IMR-90 (cell line): ENCODE measurements at regions not wholly inside any gene's neighbourhood (a gene's known extent, or its start where the extent isn't known, plus 50 kb on each side); places are given as distances from the start of the nearest gene placed in this dataset.

ENCODE experiments used
- ATAC-seq: fragments of 200-7000 bp; cut with Tn5 transposase; 2 replicates; pipeline ENCODE4 v1.9.1; 2020; ENCODE audit warnings: low read depth, mild to moderate bottlenecking, moderate library complexity
- BruUV-seq: library from RNA; stranded (reverse); fragments of 400-500 nt; replicated peaks from 2 replicates; lab custom pipeline; 2021; lab: Mats Ljungman, UMichigan
- CTCF ChIA-PET: fragments of 300-600 bp; formaldehyde crosslinking; extraction: SDS; loops from one replicate; lab custom pipeline; 2021; ENCODE audit warnings: antibody characterized with exemption; lab: Yijun Ruan, JAX
- POLR2A ChIA-PET: fragments of 300-600 bp; sonication (Branson Sonifier 250); formaldehyde crosslinking; loops from one replicate; lab custom pipeline; 2022; ENCODE audit warnings: antibody characterized with exemption; ENCODE audit not compliant: unreplicated experiment; lab: Charles Lee
- DNase-seq: peaks from one replicate; pipeline ENCODE4 v3.0.0; 2013
- H2AFZ ChIP-seq: replicated peaks from 2 replicates; pipeline ENCODE3; 2013; ENCODE audit warnings: low read length, mild to moderate bottlenecking; ENCODE audit not compliant: poor library complexity
- H2AK5ac ChIP-seq: 2 replicates; pipeline ENCODE4 v1.6.1; 2013; ENCODE audit warnings: low read depth, low read length, inconsistent platforms
- H2AK9ac ChIP-seq: replicated peaks from 2 replicates; pipeline ENCODE3; 2013; ENCODE audit warnings: mild to moderate bottlenecking, low read depth, low read length, moderate library complexity; ENCODE audit not compliant: poor library complexity
- H2BK120ac ChIP-seq: 2 replicates; pipeline ENCODE4 v1.6.1; 2013; ENCODE audit warnings: low read depth, low read length, inconsistent platforms
- H2BK15ac ChIP-seq: 3 replicates; pipeline ENCODE4 v1.6.1; 2013; ENCODE audit warnings: low read depth, low read length, inconsistent platforms
- H2BK20ac ChIP-seq: 2 replicates; pipeline ENCODE4 v1.6.1; 2013; ENCODE audit warnings: low read depth, mild to moderate bottlenecking, inconsistent platforms, low read length, moderate library complexity
- H2BK5ac ChIP-seq: 2 replicates; pipeline ENCODE4 v1.6.1; 2013; ENCODE audit warnings: mild to moderate bottlenecking, low read depth, low read length, inconsistent platforms; ENCODE audit not compliant: poor library complexity, severe bottlenecking
- H3K14ac ChIP-seq: replicated peaks from 2 replicates; pipeline ENCODE4 v1.6.1; 2013; ENCODE audit warnings: low read depth, low read length, inconsistent platforms
- H3K18ac ChIP-seq: 2 replicates; pipeline ENCODE4 v1.6.1; 2013; ENCODE audit warnings: low read depth, low read length, control low read depth
- H3K23ac ChIP-seq: 2 replicates; pipeline ENCODE4 v1.6.1; 2013; ENCODE audit warnings: low read depth, low read length, inconsistent platforms
- H3K27ac ChIP-seq: 2 replicates; pipeline ENCODE4 v1.5.1; 2013; ENCODE audit warnings: mild to moderate bottlenecking, control low read depth, low read length; ENCODE audit not compliant: insufficient read depth
- H3K27me3 ChIP-seq: 2 replicates; pipeline ENCODE4 v1.6.1; 2013; ENCODE audit warnings: low read length; ENCODE audit not compliant: control insufficient read depth, insufficient read depth
- H3K36me3 ChIP-seq: 2 replicates; pipeline ENCODE4 v1.6.1; 2013; ENCODE audit warnings: low read length, mixed read lengths; ENCODE audit not compliant: control insufficient read depth, insufficient read depth
- H3K4ac ChIP-seq: 2 replicates; pipeline ENCODE4 v1.6.1; 2013; ENCODE audit warnings: low read depth, low read length, inconsistent platforms
- H3K4me1 ChIP-seq: 2 replicates; pipeline ENCODE4 v1.6.1; 2013; ENCODE audit warnings: low read length, mixed read lengths; ENCODE audit not compliant: control insufficient read depth, insufficient read depth
- H3K4me2 ChIP-seq: 2 replicates; pipeline ENCODE4 v1.6.1; 2013; ENCODE audit warnings: low read depth, mild to moderate bottlenecking, control low read depth, low read length, moderate library complexity
- H3K4me3 ChIP-seq: 2 replicates; pipeline ENCODE4 v1.5.1; 2013; ENCODE audit warnings: low read depth, mild to moderate bottlenecking, control low read depth, low read length, moderate library complexity; ENCODE audit not compliant: insufficient read depth
- H3K56ac ChIP-seq: 2 replicates; pipeline ENCODE4 v1.6.1; 2013; ENCODE audit warnings: low read length, inconsistent platforms; ENCODE audit not compliant: insufficient read depth; ENCODE audit errors: extremely low read depth
- H3K79me1 ChIP-seq, 2 experiments: 2 replicates each; pipeline ENCODE4 v1.6.1; 2013; ENCODE audit warnings: low read length in 2 of 2, inconsistent platforms in 1 of 2, low read depth in 1 of 2
- H3K9ac ChIP-seq: 2 replicates; pipeline ENCODE4 v1.6.1; 2013; ENCODE audit warnings: low read depth, low read length, control low read depth
- H3K9me1 ChIP-seq: 2 replicates; pipeline ENCODE4 v1.6.1; 2013; ENCODE audit warnings: low read length, inconsistent platforms; ENCODE audit not compliant: insufficient read depth
- H3K9me3 ChIP-seq: 2 replicates; pipeline ENCODE4 v1.6.1; 2013; ENCODE audit warnings: low read length; ENCODE audit not compliant: control insufficient read depth, insufficient read depth
- H4K20me1 ChIP-seq: 2 replicates; pipeline ENCODE4 v1.6.1; 2013; ENCODE audit warnings: low read length, inconsistent platforms; ENCODE audit not compliant: insufficient read depth
- H4K5ac ChIP-seq: 2 replicates; pipeline ENCODE4 v1.6.1; 2013; ENCODE audit warnings: mild to moderate bottlenecking, low read depth, low read length, control low read depth
- H4K8ac ChIP-seq, 2 experiments: 2 replicates each; pipeline ENCODE4 v1.6.1; 2013; ENCODE audit warnings: low read depth in 2 of 2, low read length in 2 of 2, control low read depth in 1 of 2, inconsistent platforms in 1 of 2
- H4K91ac ChIP-seq: 2 replicates; pipeline ENCODE4 v1.6.1; 2013; ENCODE audit warnings: low read depth, low read length, inconsistent platforms; ENCODE audit not compliant: insufficient read depth
- BHLHE40 ChIP-seq: fragments of 150-350 bp; IDR thresholded peaks from 2 replicates; pipeline ENCODE4 v1.6.1; 2016; ENCODE audit warnings: mild to moderate bottlenecking, low read depth, low read length
- CHD1 ChIP-seq: IDR thresholded peaks from 2 replicates; pipeline ENCODE4 v1.6.1; 2012; ENCODE audit warnings: low read depth, low read length, improper control_type of control experiment
- FOS ChIP-seq: fragments of 150-350 bp; IDR thresholded peaks from 2 replicates; pipeline ENCODE4 v1.6.1; 2016; ENCODE audit warnings: low read depth, low read length
- MAFK ChIP-seq: IDR thresholded peaks from 2 replicates; pipeline ENCODE4 v1.6.1; 2012; ENCODE audit warnings: low read depth, low read length, improper control_type of control experiment
- MAZ ChIP-seq: IDR thresholded peaks from 2 replicates; pipeline ENCODE4 v1.6.1; 2012; ENCODE audit warnings: low read depth, mild to moderate bottlenecking, low read length, improper control_type of control experiment, moderate library complexity, borderline replicate concordance
- RAD21 ChIP-seq: IDR thresholded peaks from 2 replicates; pipeline ENCODE4 v1.6.1; 2012; ENCODE audit warnings: low read length, improper control_type of control experiment
- RCOR1 ChIP-seq: IDR thresholded peaks from 2 replicates; pipeline ENCODE4 v1.6.1; 2012; ENCODE audit warnings: mild to moderate bottlenecking, low read length, improper control_type of control experiment; ENCODE audit not compliant: insufficient replicate concordance
- RFX5 ChIP-seq: IDR thresholded peaks from 2 replicates; pipeline ENCODE4 v1.8.0; 2012; ENCODE audit warnings: low read depth, mild to moderate bottlenecking, low read length, moderate library complexity
- SMC3 ChIP-seq: fragments of 150-350 bp; IDR thresholded peaks from 2 replicates; pipeline ENCODE4 v1.6.1; 2016; ENCODE audit warnings: low read depth, mild to moderate bottlenecking, antibody characterized with exemption, low read length, moderate library complexity
- WGBS, 2 experiments: methylation state at CpG; one replicate each; pipeline versions ENCODE4 v1.1.5 to v1.1.7; 2013; ENCODE audit warnings: missing lambda C conversion rate in 2 of 2; ENCODE audit not compliant: insufficient read length in 1 of 2; ENCODE audit errors: extremely low coverage in 2 of 2; 5-methylcytosine and 5-hydroxymethylcytosine counted together
- dilution Hi-C: fragments of 300-500 bp; cut with HindIII; formaldehyde crosslinking; loops from one replicate; pipeline ENCODE4 v1.14.3; 2018; ENCODE audit warnings: low sequenced_read_pairs; ENCODE audit not compliant: unreplicated experiment
- in situ Hi-C: fragments of 300-500 bp; cut with MboI; formaldehyde crosslinking; loops from 3 replicates; pipeline ENCODE4 v1.14.3; 2019; ENCODE audit warnings: low sequenced_read_pairs, inconsistent platforms, mixed read lengths
- intact Hi-C: fragments of 100-400 bp; cut with micrococcal nuclease; formaldehyde crosslinking; loops from 2 replicates; pipeline ENCODE4 v1.10.0; 2022
- TF ChIP-seq, protein P1 (sequence below): fragments of 150-350 bp; IDR thresholded peaks from 2 replicates; pipeline ENCODE4 v1.6.1; 2016; ENCODE audit warnings: low read depth, mild to moderate bottlenecking, low read length, moderate library complexity, borderline replicate concordance

DNA sequence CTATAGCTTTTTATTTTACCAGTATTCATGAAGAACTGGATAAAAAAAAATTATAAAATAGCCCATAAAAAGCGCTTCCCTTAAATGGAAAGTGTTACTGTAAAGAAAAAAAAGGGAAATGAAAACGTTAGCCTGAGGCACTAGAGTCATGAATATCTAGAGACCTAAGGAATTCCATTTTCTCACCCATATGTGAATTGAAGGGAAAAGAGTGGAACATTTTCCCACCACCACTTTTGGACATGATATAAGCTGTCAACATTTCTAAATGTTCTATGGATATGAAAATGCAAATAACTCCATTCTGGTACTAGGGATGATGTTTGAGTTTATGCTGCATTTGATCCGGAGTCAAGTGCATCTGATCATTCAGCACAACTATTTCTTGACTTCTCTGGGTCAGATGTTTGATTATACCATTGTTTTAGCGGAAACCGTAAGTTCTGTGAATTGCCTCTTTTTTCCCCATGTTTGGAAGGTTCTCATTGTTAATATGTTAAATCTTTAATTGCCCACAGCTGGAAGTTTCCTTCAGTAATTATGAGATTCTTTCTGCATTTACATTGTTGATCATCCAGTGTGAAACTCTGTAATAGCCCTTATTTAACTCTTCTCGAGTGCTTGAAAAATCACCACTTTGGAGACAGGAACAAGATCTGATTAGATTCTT is 467.4 kb upstream of the SEMA6A start:
- DNase-seq (no peak), ATAC-seq (no peak)
- ChIA-PET POLR2A (no interaction called here), CTCF (no interaction called here)
- Histone ChIP-seq H3K36me3 (no peaks in the 10 kb centered on the region), H4K91ac (no peak overlapping the region), H2AK5ac (no peak overlapping the region), H3K14ac (no peak overlapping the region), H2AK9ac (no peak overlapping the region), H2BK15ac (no peak overlapping the region), H4K8ac (no peak overlapping the region), H3K79me1 (no peaks in the 10 kb centered on the region), H3K18ac (no peak overlapping the region), H3K4me1 (no peaks in the 10 kb centered on the region), H2BK5ac (no peak overlapping the region), H3K27me3 (no peaks in the 10 kb centered on the region), H3K27ac (no peak overlapping the region), H3K4me2 (no peak overlapping the region), H3K4ac (no peak overlapping the region), H3K4me3 (no peak overlapping the region), H2BK120ac (no peak overlapping the region), H3K9me3 (peaks cover 6% of the 10 kb centered on the region), H2BK20ac (no peak overlapping the region), H4K5ac (no peak overlapping the region), H3K9ac (no peak overlapping the region), H3K9me1 (no peaks in the 10 kb centered on the region), H3K23ac (no peak overlapping the region), H4K20me1 (no peaks in the 10 kb centered on the region), H2AFZ (no peak overlapping the region), H3K56ac (no peak overlapping the region)
- no TSS peak for BruUV-seq
- TF ChIP-seq, protein P1, sequence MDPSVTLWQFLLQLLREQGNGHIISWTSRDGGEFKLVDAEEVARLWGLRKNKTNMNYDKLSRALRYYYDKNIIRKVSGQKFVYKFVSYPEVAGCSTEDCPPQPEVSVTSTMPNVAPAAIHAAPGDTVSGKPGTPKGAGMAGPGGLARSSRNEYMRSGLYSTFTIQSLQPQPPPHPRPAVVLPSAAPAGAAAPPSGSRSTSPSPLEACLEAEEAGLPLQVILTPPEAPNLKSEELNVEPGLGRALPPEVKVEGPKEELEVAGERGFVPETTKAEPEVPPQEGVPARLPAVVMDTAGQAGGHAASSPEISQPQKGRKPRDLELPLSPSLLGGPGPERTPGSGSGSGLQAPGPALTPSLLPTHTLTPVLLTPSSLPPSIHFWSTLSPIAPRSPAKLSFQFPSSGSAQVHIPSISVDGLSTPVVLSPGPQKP, result no peak
- no peak for TF ChIP-seq MAZ
- TF ChIP-seq RCOR1, result no peak
- no peak for TF ChIP-seq SMC3
- no peak for TF ChIP-seq FOS
- no peak for TF ChIP-seq CHD1
- no peak for TF ChIP-seq RAD21
- TF ChIP-seq BHLHE40, result no peak
- TF ChIP-seq MAFK, result no peak
- TF ChIP-seq RFX5, result no peak
- WGBS, 2 experiments, result no CpG with 5 or more reads among the region's 6 CpGs
- intact Hi-C loops, result no loop called here
- dilution Hi-C loops, result no loop called here
- in situ Hi-C loops, result no loop called here
